Psoas muscle (tissue), 7 donors: ENCODE measurements at regions not wholly inside any gene's neighbourhood (a gene's known extent, or its start where the extent isn't known, plus 50 kb on each side); places are given as distances from the start of the nearest gene placed in this dataset.

ENCODE experiments used
- ATAC-seq, 4 donors: fragments of 200-7000 bp; cut with Tn5 transposase; one replicate each; pipeline ENCODE4 v1.9.1; 2020; ENCODE audit warnings: moderate library complexity in 3 of 4, mild to moderate bottlenecking in 2 of 4
- DNase-seq, 2 donors: peaks; one replicate each; pipeline ENCODE4 v3.0.0-alpha.2; 2020
- H3K27ac ChIP-seq: fragments of 200-600 bp; one replicate; pipeline ENCODE4 v1.8.0; 2022
- H3K27me3 ChIP-seq, 3 donors: fragments of 200-600 bp in 1 of 3; one replicate each; pipeline versions ENCODE4 v1.6.1 to v1.8.0; 2013 to 2022; ENCODE audit warnings: low read length in 2 of 3, mild to moderate bottlenecking in 2 of 3, moderate library complexity in 1 of 3; ENCODE audit not compliant: insufficient read depth in 3 of 3
- H3K36me3 ChIP-seq, 2 donors: fragments of 200-600 bp in 1 of 2; one replicate each; pipeline versions ENCODE4 v1.6.1 to v1.8.0; 2013 to 2022; ENCODE audit warnings: low read depth in 1 of 2, mild to moderate bottlenecking in 1 of 2, moderate library complexity in 1 of 2; ENCODE audit not compliant: insufficient read depth in 1 of 2
- H3K4me1 ChIP-seq: fragments of 200-600 bp; one replicate; pipeline ENCODE4 v1.8.0; 2022
- H3K4me3 ChIP-seq: fragments of 200-600 bp; one replicate; pipeline ENCODE4 v1.8.0; 2022; ENCODE audit warnings: mild to moderate bottlenecking
- H3K9me3 ChIP-seq: fragments of 200-600 bp; one replicate; pipeline ENCODE4 v1.8.0; 2022
- WGBS, 3 donors: extraction: QIAGEN DNeasy Blood & Tissue Kit; methylation state at CpG; one replicate each; pipeline versions ENCODE4 v1.1.6 to v1.1.7; 2013; 5-methylcytosine and 5-hydroxymethylcytosine counted together
- intact Hi-C, 2 donors: fragments of 100-400 bp; cut with DNase I; formaldehyde crosslinking; loops; one replicate each; pipeline versions ENCODE4 v1.11.0 to v1.14.2; 2022
- TF ChIP-seq, protein P1 (sequence below): fragments of 200-600 bp; IDR thresholded peaks from one replicate; pipeline ENCODE4 v1.8.0; 2022; ENCODE audit warnings: antibody characterized with exemption
- donor health status: healthy with polysubstance abuse.
- donor health status: DM: no; HTN: no; CAD: no; lungs with moderate emphysema.
- donor health status: Bipolar disorder and iron deficiency.
- donor health status: healthy.
- donor health status: DM: yes; HTN: yes; CAD: no.
- donor health status: DM: no; HTN: no; CAD: no.
- donor health status: DM: yes; HTN: yes; CAD: no.

DNA sequence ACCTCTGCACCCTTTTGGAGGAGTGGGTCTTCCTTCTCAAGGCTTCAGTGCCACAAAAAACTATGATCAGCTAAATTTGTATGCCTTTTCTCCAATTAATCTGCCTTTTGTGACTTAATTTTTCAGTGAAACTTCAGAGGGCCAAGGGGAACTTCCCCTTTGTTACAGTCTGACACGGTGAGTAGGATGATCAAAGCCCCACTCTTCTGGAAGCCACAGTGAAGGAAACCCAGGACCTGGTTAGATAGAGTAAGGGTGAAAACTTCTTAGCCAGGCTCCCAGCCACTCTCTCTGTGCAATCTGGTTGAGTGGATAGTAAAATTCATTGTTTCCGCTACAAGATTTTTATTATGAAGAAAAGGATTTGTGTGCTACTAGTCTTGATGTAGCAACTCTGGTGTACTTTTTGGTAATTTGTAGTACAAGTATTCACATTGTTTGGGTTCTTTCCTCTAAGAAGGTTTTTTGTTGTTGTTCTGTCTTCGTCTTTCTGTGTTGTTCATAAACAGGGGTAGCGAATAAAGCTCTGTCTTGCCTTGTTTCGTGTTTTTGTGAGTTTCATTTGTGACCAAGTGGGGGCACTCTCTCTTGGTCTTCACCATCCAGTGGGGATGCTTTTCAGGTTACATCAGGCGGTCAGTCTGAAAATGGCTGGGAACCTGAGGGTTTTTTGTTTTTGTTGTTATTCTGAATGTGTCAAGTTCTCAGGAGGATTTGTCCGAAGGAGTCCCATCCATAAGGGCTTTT is 268.5 kb upstream of the NPSR1 start:
- Histone ChIP-seq H3K9me3 (no peaks in the 10 kb centered on the region), H3K27ac (no peak overlapping the region), H3K27me3 (no peaks in the 10 kb centered on the region), H3K4me1 (no peaks in the 10 kb centered on the region), H3K4me3 (no peak overlapping the region), H3K36me3 (no peaks in the 10 kb centered on the region)
- WGBS, 3 donors: 85 to 88% (median 87%) methylated on average over 7 of the region's 7 CpGs
- intact Hi-C loops: no loop called here
- TF ChIP-seq, protein P1, sequence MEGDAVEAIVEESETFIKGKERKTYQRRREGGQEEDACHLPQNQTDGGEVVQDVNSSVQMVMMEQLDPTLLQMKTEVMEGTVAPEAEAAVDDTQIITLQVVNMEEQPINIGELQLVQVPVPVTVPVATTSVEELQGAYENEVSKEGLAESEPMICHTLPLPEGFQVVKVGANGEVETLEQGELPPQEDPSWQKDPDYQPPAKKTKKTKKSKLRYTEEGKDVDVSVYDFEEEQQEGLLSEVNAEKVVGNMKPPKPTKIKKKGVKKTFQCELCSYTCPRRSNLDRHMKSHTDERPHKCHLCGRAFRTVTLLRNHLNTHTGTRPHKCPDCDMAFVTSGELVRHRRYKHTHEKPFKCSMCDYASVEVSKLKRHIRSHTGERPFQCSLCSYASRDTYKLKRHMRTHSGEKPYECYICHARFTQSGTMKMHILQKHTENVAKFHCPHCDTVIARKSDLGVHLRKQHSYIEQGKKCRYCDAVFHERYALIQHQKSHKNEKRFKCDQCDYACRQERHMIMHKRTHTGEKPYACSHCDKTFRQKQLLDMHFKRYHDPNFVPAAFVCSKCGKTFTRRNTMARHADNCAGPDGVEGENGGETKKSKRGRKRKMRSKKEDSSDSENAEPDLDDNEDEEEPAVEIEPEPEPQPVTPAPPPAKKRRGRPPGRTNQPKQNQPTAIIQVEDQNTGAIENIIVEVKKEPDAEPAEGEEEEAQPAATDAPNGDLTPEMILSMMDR: no peak
- ATAC-seq: no peak
- no peak for DNase-seq

DNA sequence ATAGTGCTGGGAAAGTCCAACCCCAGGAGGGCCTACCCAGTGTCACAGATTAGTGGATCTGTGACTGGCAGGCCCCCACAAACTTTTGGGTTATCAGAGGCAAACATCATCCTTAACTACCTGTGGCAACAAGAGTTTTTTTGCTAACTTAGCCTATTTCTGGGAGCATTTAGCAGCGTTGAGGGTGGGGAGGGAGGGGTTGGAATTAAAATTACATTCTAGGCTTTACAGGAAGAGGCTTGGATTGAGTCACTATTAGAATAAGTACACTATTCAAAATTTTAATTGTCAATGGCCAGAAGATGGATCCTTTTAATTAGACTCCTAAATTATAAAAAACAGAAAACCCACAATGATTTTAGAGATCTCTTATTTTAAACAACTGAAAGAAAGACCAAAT is 267.9 kb upstream of the NPSR1 start:
- TF ChIP-seq, protein P1: no peak
- ATAC-seq: no peak
- no peaks in the 10 kb centered on the region for H3K4me1 ChIP-seq
- intact Hi-C loops: no loop called here
- no peak overlapping the region for H3K4me3 ChIP-seq
- no peaks in the 10 kb centered on the region for H3K9me3 ChIP-seq
- H3K27ac ChIP-seq: no peak overlapping the region
- 71 to 77% (median 74%) methylated on average over 1 of the region's 1 CpG for WGBS, 3 donors
- DNase-seq: no peak
- H3K27me3 ChIP-seq: no peaks in the 10 kb centered on the region
- H3K36me3 ChIP-seq: no peaks in the 10 kb centered on the region

DNA sequence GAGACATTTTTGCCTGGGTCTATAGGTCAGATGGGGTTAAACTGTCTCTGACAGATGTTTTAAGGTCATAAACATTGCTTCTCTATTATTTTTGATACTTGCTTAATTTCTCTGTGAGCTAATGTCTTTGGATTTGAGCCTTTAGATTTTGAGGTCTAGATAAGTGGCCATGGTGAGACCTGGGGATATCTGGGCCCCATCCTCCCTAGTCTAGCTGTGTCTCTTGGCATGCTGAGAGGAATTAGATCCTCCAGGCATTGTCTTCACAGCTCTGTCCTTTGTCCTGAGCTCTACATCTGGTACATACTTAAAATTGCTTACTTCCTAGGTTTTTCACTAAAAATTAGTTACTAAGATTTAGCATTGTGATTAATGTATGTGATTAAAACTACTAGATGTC is 265.0 kb upstream of the NPSR1 start:
- no peak for DNase-seq
- H3K27ac ChIP-seq: no peak overlapping the region
- H3K36me3 ChIP-seq: no peaks in the 10 kb centered on the region
- intact Hi-C loops: no loop called here
- H3K4me3 ChIP-seq: no peak overlapping the region
- no peak for ATAC-seq
- H3K4me1 ChIP-seq: no peaks in the 10 kb centered on the region
- no peaks in the 10 kb centered on the region for H3K27me3 ChIP-seq
- TF ChIP-seq, protein P1: no peak
- no peaks in the 10 kb centered on the region for H3K9me3 ChIP-seq

DNA sequence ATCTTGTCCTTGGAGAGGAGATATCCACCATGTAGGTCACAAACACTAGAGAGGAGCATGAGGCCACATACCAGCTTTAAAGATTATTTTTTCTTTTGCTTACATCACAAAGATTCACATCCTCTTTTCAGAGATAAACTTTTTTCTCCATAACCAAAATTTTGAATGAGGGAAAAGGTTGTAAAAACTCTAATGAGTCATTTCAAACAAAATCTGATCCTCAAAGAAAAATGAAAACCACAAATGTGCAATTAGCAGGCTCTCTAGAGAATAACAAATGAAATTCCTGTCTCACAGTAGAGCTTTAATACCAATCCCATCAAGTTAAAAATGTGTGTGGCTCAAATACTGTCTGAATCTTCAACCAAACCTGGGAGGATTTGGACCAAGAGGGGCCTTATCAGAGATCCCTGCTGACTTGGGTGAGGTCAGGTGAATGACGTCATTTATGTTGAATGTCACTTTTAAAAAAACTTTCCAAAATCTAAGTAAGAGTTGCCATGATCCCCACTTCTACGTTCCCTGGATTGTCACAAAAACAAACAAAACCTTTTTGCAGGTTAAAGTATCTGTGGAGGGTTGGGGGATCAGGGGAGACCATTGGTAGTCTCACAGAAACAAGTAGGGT is 261.5 kb upstream of the NPSR1 start:
- 70 to 77% (median 76%) methylated on average over 2 of the region's 2 CpGs for WGBS, 3 donors
- Histone ChIP-seq H3K27me3 (no peaks in the 10 kb centered on the region), H3K9me3 (no peaks in the 10 kb centered on the region), H3K27ac (no peak overlapping the region), H3K36me3 (no peaks in the 10 kb centered on the region), H3K4me1 (no peaks in the 10 kb centered on the region), H3K4me3 (no peak overlapping the region)
- ATAC-seq (no peak), DNase-seq (no peak)
- intact Hi-C loops: no loop called here
- TF ChIP-seq, protein P1: no peak
